Tibial artery (tissue), 4 donors: ENCODE measurements at regions not wholly inside any gene's neighbourhood (a gene's known extent, or its start where the extent isn't known, plus 50 kb on each side); places are given as distances from the start of the nearest gene placed in this dataset.

Experiments
- DNase-seq, 2 donors: peaks; one replicate each; pipeline ENCODE4 v3.0.0-alpha.2; 2019
- H3K27ac ChIP-seq, 2 donors: fragments of 200-600 bp; sonication (generic) in 1 of 2; 1 replicate in 1 of 2; 2 replicates in 1 of 2; pipeline ENCODE4 v1.5.1; 2018 to 2019; ENCODE audit warnings: mild to moderate bottlenecking in 1 of 2
- H3K27me3 ChIP-seq, 2 donors: fragments of 200-600 bp; sonication (generic) in 1 of 2; one replicate each; pipeline versions ENCODE4 v1.5.1 to v1.6.0; 2016 to 2019
- H3K36me3 ChIP-seq, 3 donors: fragments of 200-600 bp; sonication (generic) in 2 of 3; one replicate each; pipeline ENCODE4 v1.5.1; 2016 to 2019; ENCODE audit warnings: mild to moderate bottlenecking in 2 of 3
- H3K4me1 ChIP-seq, 4 donors: fragments of 200-600 bp; sonication (generic) in 2 of 4; 1 replicate in 3 of 4; 2 replicates in 1 of 4; pipeline ENCODE4 v1.5.1; 2016 to 2019
- H3K4me3 ChIP-seq, 2 donors: fragments of 200-600 bp; sonication (generic) in 1 of 2; 1 replicate in 1 of 2; 2 replicates in 1 of 2; pipeline ENCODE4 v1.5.1; 2018 to 2019; ENCODE audit warnings: mild to moderate bottlenecking in 2 of 2
- H3K9me3 ChIP-seq, 3 donors: fragments of 200-600 bp; sonication (generic) in 1 of 3; one replicate each; pipeline ENCODE4 v1.5.1; 2016 to 2019
- CTCF ChIP-seq, 2 experiments: fragments of 200-600 bp in 1 of 2; fragments of 450-650 bp in 1 of 2; IDR thresholded peaks; one replicate each; pipeline ENCODE4 v1.5.1; 2017 to 2019; ENCODE audit warnings: antibody characterized with exemption in 2 of 2, mild to moderate bottlenecking in 1 of 2, moderate library complexity in 1 of 2
- intact Hi-C: fragments of 100-400 bp; cut with DNase I; formaldehyde crosslinking; loops from one replicate; pipeline ENCODE4 v1.15.0; 2023; ENCODE audit warnings: low total_unique reads

- no peak for TF ChIP-seq CTCF (IDR thresholded peaks at IDR 0.05)
- no peak for DNase-seq
- Histone ChIP-seq H3K9me3 (no peaks in the 10 kb centered on the region), H3K4me1 (no peaks in the 10 kb centered on the region), H3K27ac (no peak overlapping the region), H3K4me3 (no peak overlapping the region), H3K36me3 (no peaks in the 10 kb centered on the region), H3K27me3 (no peaks in the 10 kb centered on the region)
- intact Hi-C loops: no loop called here
These were observed 305.4 kb downstream of the BMP4 start for GRCh38 chr14:53651096-53651740.

GRCh38 chr14:53646925-53647324 lies 309.7 kb downstream of the BMP4 start:
- no peak for TF ChIP-seq CTCF (IDR thresholded peaks at IDR 0.05)
- no peaks in the 10 kb centered on the region for H3K27me3 ChIP-seq
- no peaks in the 10 kb centered on the region for H3K4me1 ChIP-seq
- DNase-seq: no peak
- H3K27ac ChIP-seq: no peak overlapping the region
- no peaks in the 10 kb centered on the region for H3K9me3 ChIP-seq
- intact Hi-C loops: no loop called here
- no peak overlapping the region for H3K4me3 ChIP-seq
- no peaks in the 10 kb centered on the region for H3K36me3 ChIP-seq

- intact Hi-C loops: no loop called here
- no peaks in the 10 kb centered on the region for H3K27me3 ChIP-seq
- no peaks in the 10 kb centered on the region for H3K4me1 ChIP-seq
- no peak for DNase-seq
- H3K27ac ChIP-seq: no peak overlapping the region
- H3K4me3 ChIP-seq: no peak overlapping the region
- TF ChIP-seq CTCF (IDR thresholded peaks at IDR 0.05): no peak
- no peaks in the 10 kb centered on the region for H3K9me3 ChIP-seq
- no peaks in the 10 kb centered on the region for H3K36me3 ChIP-seq
These were observed 315.9 kb downstream of the BMP4 start for GRCh38 chr14:53640695-53641094.

GRCh38 chr14:53638966-53639365 lies 317.7 kb downstream of the BMP4 start:
- no peaks in the 10 kb centered on the region for H3K4me1 ChIP-seq
- DNase-seq: no peak
- H3K27ac ChIP-seq: no peak overlapping the region
- intact Hi-C loops: no loop called here
- no peak overlapping the region for H3K4me3 ChIP-seq
- H3K27me3 ChIP-seq: no peaks in the 10 kb centered on the region
- no peaks in the 10 kb centered on the region for H3K9me3 ChIP-seq
- no peak for TF ChIP-seq CTCF (IDR thresholded peaks at IDR 0.05)
- H3K36me3 ChIP-seq: no peaks in the 10 kb centered on the region

GRCh38 chr14:53634793-53635192 lies 321.8 kb downstream of the BMP4 start:
- DNase-seq: no peak
- TF ChIP-seq CTCF (IDR thresholded peaks at IDR 0.05): no peak
- Histone ChIP-seq H3K4me3 (no peak overlapping the region), H3K27ac (no peak overlapping the region), H3K9me3 (no peaks in the 10 kb centered on the region), H3K36me3 (no peaks in the 10 kb centered on the region), H3K4me1 (no peaks in the 10 kb centered on the region), H3K27me3 (no peaks in the 10 kb centered on the region)
- intact Hi-C loops: no loop called here

- no peak for DNase-seq
- Histone ChIP-seq H3K27me3 (no peaks in the 10 kb centered on the region), H3K4me3 (no peak overlapping the region), H3K36me3 (no peaks in the 10 kb centered on the region), H3K27ac (no peak overlapping the region), H3K4me1 (no peaks in the 10 kb centered on the region), H3K9me3 (no peaks in the 10 kb centered on the region)
- TF ChIP-seq CTCF (IDR thresholded peaks at IDR 0.05): no peak
- intact Hi-C loops: no loop called here
These were observed 326.3 kb downstream of the BMP4 start for GRCh38 chr14:53630336-53630735.
